HG03432 (cell line): ENCODE measurements at regions not wholly inside any gene's neighbourhood (a gene's known extent, or its start where the extent isn't known, plus 50 kb on each side); places are given as distances from the start of the nearest gene placed in this dataset.

Source experiments
- ATAC-seq: cut with Tn5 transposase; IDR thresholded peaks from one replicate; pipeline ENCODE4 v1.9.1; 2021; ENCODE audit warnings: mild to moderate bottlenecking, moderate library complexity; ENCODE audit not compliant: unreplicated experiment

GRCh38 chr1:38242506-38242905 lies 195.9 kb upstream of the POU3F1 start:
- ATAC-seq, result no peak

GRCh38 chr1:38241594-38242334 lies 195.2 kb upstream of the POU3F1 start:
- ATAC-seq, result no peak

- ATAC-seq, result no peak
Observed at GRCh38 chr1:38240618-38241017, 194.0 kb upstream of the POU3F1 start.

- no peak for ATAC-seq
Observed at GRCh38 chr1:38239258-38239835, 192.8 kb upstream of the POU3F1 start.

GRCh38 chr1:38238294-38238693 lies 191.7 kb upstream of the POU3F1 start:
- no peak for ATAC-seq

GRCh38 chr1:38235705-38236104 lies 189.1 kb upstream of the POU3F1 start:
- ATAC-seq, result no peak

- no peak for ATAC-seq
Observed at GRCh38 chr1:38231941-38232340, 185.3 kb upstream of the POU3F1 start.

- no peak for ATAC-seq
Observed at GRCh38 chr1:38228718-38229117, 182.1 kb upstream of the POU3F1 start.

GRCh38 chr1:38225745-38226144 lies 179.2 kb upstream of the POU3F1 start:
- ATAC-seq, result no peak

- ATAC-seq, result no peak
Observed at GRCh38 chr1:38223391-38223790, 176.8 kb upstream of the POU3F1 start.

- ATAC-seq, result no peak
Observed at GRCh38 chr1:38222891-38223290, 176.3 kb upstream of the POU3F1 start.

- no peak for ATAC-seq
Observed at GRCh38 chr1:38221006-38221649, 174.5 kb upstream of the POU3F1 start.

GRCh38 chr1:38217316-38217715 lies 170.7 kb upstream of the POU3F1 start:
- no peak for ATAC-seq

GRCh38 chr1:38213646-38214434 lies 167.2 kb upstream of the POU3F1 start:
- no peak for ATAC-seq

- ATAC-seq, result no peak
Observed at GRCh38 chr1:38210895-38211177, 164.2 kb upstream of the POU3F1 start.

GRCh38 chr1:38210021-38210894 lies 163.7 kb upstream of the POU3F1 start:
- no peak for ATAC-seq

- ATAC-seq, result no peak
Observed at GRCh38 chr1:38208716-38209632, 162.4 kb upstream of the POU3F1 start.

- no peak for ATAC-seq
Observed at GRCh38 chr1:38207906-38208305, 161.3 kb upstream of the POU3F1 start.

GRCh38 chr1:38207275-38207674 lies 160.7 kb upstream of the POU3F1 start:
- ATAC-seq, result no peak

GRCh38 chr1:38204698-38205097 lies 158.1 kb upstream of the POU3F1 start:
- ATAC-seq, result no peak
